Subcutaneous abdominal adipose tissue (tissue), 5 donors: ENCODE measurements at regions not wholly inside any gene's neighbourhood (a gene's known extent, or its start where the extent isn't known, plus 50 kb on each side); places are given as distances from the start of the nearest gene placed in this dataset.
"Not testable (repeated sequence)": the region's sequence is repeated elsewhere in the genome, so short reads cannot be mapped to it uniquely, and the experiment has no call there.

Experiments used
- H3K27ac ChIP-seq: one replicate; pipeline ENCODE4 v1.7.0; 2013; ENCODE audit warnings: low read depth, mild to moderate bottlenecking, inconsistent platforms, low read length, moderate library complexity
- H3K27me3 ChIP-seq, 5 donors: one replicate each; pipeline ENCODE4 v1.7.0; 2013; ENCODE audit warnings: low read length in 5 of 5, inconsistent platforms in 1 of 5; ENCODE audit not compliant: control insufficient read depth in 5 of 5, insufficient read depth in 4 of 5
- H3K36me3 ChIP-seq, 5 donors: one replicate each; pipeline ENCODE4 v1.7.0; 2013; ENCODE audit warnings: low read length in 5 of 5; ENCODE audit not compliant: control insufficient read depth in 5 of 5, insufficient read depth in 5 of 5
- H3K4me1 ChIP-seq, 5 donors: one replicate each; pipeline ENCODE4 v1.7.0; 2013; ENCODE audit warnings: low read length in 5 of 5, mild to moderate bottlenecking in 3 of 5, moderate library complexity in 1 of 5; ENCODE audit not compliant: control insufficient read depth in 5 of 5, insufficient read depth in 5 of 5
- H3K4me3 ChIP-seq, 5 donors: one replicate each; pipeline ENCODE4 v1.7.0; 2013; ENCODE audit warnings: low read length in 5 of 5, low read depth in 1 of 5
- H3K9ac ChIP-seq, 5 donors: one replicate each; pipeline ENCODE4 v1.7.0; 2013; ENCODE audit warnings: low read length in 5 of 5, mild to moderate bottlenecking in 4 of 5, moderate library complexity in 3 of 5
- H3K9me3 ChIP-seq, 5 donors: one replicate each; pipeline ENCODE4 v1.7.0; 2013; ENCODE audit warnings: low read length in 5 of 5; ENCODE audit not compliant: control insufficient read depth in 5 of 5
- donor health status: healthy.
- donor health status: healthy.
- donor health status: healthy.
- donor health status: healthy.
- donor health status: healthy.

DNA sequence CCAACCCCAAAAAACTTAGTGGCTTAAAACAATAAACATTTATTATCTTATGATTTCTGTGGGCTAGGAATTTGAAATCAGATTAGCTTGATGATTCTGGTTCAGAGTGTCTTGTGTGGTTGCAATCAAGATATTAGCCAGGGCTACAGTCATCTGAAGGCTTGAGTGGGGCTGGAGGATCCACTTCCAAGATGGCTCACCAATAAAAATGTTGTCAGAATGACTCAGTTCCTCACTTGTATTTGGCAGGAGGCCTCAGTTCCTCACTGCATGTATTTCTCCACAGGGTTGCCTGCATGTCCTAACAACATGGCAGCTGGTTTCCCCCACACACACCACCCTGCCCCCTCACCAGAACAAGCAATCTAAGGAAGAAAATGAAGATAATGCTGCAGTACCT, 98.2 kb upstream of the NIPBL start:
- no peaks in the 10 kb centered on the region for H3K4me1 ChIP-seq
- no peaks in the 10 kb centered on the region for H3K36me3 ChIP-seq
- H3K27ac ChIP-seq: no peak overlapping the region
- peaks cover 0 to 5% (median 4%) of the 10 kb centered on the region in 5 donors for H3K9me3 ChIP-seq
- H3K27me3 ChIP-seq: no peaks in the 10 kb centered on the region
- H3K4me3 ChIP-seq: no peak overlapping the region
- H3K9ac ChIP-seq: no peak overlapping the region

DNA sequence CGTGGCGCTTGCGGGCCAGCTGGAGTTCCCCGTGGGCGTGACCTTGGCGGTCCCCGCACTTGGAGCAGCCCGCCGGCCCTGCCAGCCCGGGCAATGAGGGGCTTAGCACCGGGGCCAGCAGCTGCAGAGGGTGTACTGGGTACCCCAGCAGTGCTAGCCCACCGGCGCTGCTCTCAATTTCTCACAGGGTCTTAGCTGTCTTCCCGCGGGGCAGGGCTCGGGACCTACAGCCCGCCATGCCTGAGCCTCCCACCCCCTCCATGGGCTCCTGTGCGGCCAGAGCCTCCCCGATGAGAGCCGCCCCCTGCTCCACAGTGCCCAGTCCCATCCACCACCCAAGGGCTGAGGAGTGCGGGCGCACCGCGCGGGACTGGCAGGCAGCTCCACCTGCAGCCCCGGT, 94.0 kb upstream of the NIPBL start:
- H3K4me1 ChIP-seq, H3K27me3 ChIP-seq, H3K36me3 ChIP-seq, H3K9ac ChIP-seq, H3K4me3 ChIP-seq, H3K9me3 ChIP-seq, H3K27ac ChIP-seq: not testable (repeated sequence)

DNA sequence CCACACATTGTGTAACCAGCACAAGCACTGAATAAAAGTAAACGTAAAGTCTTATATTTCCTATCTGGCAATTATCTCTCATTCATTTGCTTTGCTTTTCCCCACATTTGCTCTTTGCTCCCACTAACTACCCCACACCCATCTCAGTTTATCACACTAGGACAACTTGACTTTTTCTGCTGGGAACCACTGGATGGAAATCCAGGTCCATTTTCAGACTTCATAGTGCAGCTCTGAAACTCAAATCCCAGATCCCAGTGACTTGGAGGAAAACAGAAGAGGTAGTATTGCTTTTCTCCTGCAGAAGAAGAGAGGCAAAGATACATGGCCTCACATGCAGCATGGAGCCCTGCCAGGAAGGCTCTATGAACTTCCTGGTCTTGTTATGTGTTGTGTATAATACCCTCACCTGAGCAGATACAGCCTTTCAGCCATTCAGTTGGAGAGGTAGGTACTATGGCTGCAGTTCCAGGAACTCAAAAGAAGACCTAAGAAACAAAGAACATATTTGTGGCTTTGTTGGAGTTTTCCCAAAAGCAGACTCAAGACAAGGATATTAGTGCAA, 90.0 kb upstream of the NIPBL start:
- H3K9me3 ChIP-seq: no peaks in the 10 kb centered on the region
- H3K9ac ChIP-seq: no peak overlapping the region
- H3K4me3 ChIP-seq: no peak overlapping the region
- no peaks in the 10 kb centered on the region for H3K36me3 ChIP-seq
- no peak overlapping the region for H3K27ac ChIP-seq
- no peaks in the 10 kb centered on the region for H3K27me3 ChIP-seq
- H3K4me1 ChIP-seq: no peaks in the 10 kb centered on the region

DNA sequence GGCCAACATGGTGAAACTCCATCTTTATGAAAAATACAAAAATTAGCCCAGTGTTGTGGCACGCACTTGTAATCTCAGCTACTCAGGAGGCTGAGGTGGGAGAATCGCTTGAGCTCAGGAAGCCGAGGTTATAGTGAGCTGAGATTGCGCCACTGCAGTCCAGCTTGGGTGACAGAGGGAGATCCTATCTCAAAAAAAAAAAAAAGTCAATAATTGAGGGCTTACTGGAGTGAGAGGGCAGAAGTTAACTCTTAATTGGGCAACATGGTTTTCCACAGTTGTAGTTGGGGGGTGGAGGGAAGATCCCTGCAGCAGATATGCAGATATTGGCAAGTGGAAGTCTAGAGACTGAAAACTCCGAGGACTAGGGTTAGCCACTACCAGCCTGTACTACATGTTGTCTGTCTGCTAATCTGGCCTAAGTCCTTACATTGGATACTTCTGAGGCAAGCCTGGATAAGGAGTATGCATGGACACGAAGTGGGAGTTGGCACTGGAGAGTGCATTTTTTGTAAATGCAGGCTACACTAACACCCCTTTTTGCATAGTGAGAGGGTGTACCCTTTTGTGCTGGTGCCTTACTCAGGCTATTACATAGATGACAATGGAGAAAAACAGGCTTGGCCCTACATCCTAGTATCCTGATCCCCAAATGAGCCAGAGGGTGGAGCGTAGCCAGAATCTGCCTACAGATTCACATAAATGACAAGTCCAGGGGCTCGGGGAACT, 89.0 kb upstream of the NIPBL start:
- H3K27me3 ChIP-seq: no peaks in the 10 kb centered on the region
- no peaks in the 10 kb centered on the region for H3K9me3 ChIP-seq
- no peak overlapping the region for H3K9ac ChIP-seq
- H3K36me3 ChIP-seq: no peaks in the 10 kb centered on the region
- H3K4me1 ChIP-seq: no peaks in the 10 kb centered on the region
- H3K27ac ChIP-seq: no peak overlapping the region
- H3K4me3 ChIP-seq: no peak overlapping the region

DNA sequence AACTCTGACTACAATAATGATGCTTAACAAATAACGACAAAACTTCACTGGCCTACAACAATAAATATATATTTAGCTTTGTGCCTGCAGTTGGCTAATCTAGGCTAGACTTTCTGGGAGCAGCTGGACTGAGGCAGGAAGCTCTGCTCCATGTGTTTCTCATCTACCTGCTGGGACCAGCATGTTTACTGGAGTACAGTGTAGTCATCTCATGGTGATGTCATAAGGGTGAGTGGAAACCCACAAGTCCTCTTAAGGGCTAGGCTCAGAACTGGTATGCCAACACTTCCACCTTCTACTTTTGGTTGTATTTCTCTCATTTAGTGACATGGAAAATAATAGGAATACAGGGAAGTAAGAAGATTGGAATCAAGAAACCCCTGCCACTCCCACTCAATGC, 85.7 kb upstream of the NIPBL start:
- Histone ChIP-seq H3K4me3 (no peak overlapping the region), H3K9me3 (no peaks in the 10 kb centered on the region), H3K9ac (no peak overlapping the region), H3K36me3 (no peaks in the 10 kb centered on the region), H3K27me3 (no peaks in the 10 kb centered on the region), H3K27ac (no peak overlapping the region), H3K4me1 (no peaks in the 10 kb centered on the region)

DNA sequence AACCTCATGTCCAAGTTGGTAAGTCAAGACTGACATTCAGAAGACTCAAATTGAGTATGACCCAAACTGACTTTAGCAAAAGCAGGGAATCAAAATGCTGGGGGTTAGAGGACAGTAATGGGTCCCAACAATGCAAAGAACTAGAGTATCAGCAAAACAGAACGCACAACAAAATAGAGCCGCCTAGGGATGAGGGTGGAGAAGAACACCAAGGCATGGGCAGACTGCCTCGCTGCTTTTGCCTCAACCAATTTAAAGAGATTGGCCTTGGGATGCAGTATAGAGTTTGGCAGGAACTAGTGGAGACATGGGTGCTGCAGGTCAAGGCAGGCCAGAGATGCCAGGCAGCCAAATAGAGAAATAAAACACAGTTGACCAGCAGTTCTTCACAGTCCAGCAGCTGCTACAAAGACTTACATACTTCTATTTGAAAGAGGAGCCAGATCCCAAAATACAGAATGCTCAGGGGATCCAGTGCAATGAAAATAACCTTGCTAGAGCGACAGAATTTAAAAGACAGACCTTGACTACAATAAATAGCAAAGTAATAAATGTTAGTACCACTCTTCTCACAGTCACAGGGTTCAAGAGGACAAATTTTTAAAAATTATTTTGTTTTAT, 83.9 kb upstream of the NIPBL start:
- no peaks in the 10 kb centered on the region for H3K4me1 ChIP-seq
- no peak overlapping the region for H3K27ac ChIP-seq
- H3K27me3 ChIP-seq: no peaks in the 10 kb centered on the region
- no peak overlapping the region for H3K9ac ChIP-seq
- no peaks in the 10 kb centered on the region for H3K9me3 ChIP-seq
- no peaks in the 10 kb centered on the region for H3K36me3 ChIP-seq
- no peak overlapping the region for H3K4me3 ChIP-seq

DNA sequence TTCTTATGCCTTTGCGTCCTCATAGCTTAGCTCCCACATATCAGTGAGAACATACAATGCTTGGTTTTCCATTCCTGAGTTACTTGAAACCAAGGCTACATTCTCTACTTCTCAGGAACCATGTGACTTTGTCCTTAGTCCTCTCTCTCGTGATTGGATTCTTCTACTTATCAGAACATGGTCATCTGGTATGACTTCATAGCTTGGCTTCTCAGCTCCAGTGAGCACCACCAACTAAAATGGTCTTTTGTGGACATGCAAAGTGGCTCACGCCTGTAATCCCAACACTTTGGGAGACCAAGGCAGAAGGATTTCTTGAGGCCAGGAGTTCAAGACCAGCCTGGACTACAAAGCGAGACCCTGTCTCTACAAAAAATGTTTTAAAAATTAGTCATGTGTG, 81.2 kb upstream of the NIPBL start:
- no peaks in the 10 kb centered on the region for H3K9me3 ChIP-seq
- no peak overlapping the region for H3K27ac ChIP-seq
- no peaks in the 10 kb centered on the region for H3K36me3 ChIP-seq
- no peak overlapping the region for H3K4me3 ChIP-seq
- no peaks in the 10 kb centered on the region for H3K4me1 ChIP-seq
- no peak overlapping the region for H3K9ac ChIP-seq
- no peaks in the 10 kb centered on the region for H3K27me3 ChIP-seq

DNA sequence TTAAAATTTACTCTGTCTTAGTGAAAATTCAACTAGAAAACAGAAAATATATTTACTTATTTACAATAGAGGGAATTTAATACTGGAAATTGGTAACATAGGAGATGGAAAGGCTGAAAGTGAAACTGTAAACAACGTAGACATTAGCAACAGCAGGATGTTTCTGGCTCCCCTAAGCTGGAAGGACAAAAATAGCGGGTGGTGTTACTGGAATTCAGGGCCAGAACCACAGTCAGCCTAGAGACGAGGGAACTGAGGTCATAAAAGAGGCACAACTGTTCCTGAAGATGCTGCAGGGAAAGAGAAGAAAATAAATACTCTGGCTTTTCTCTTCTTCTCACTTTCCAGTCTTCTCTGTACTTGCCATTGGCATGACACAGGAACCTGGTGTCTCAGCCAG, 80.4 kb upstream of the NIPBL start:
- no peaks in the 10 kb centered on the region for H3K36me3 ChIP-seq
- H3K9me3 ChIP-seq: no peaks in the 10 kb centered on the region
- H3K27ac ChIP-seq: no peak overlapping the region
- no peaks in the 10 kb centered on the region for H3K27me3 ChIP-seq
- H3K4me3 ChIP-seq: no peak overlapping the region
- no peak overlapping the region for H3K9ac ChIP-seq
- H3K4me1 ChIP-seq: no peaks in the 10 kb centered on the region

DNA sequence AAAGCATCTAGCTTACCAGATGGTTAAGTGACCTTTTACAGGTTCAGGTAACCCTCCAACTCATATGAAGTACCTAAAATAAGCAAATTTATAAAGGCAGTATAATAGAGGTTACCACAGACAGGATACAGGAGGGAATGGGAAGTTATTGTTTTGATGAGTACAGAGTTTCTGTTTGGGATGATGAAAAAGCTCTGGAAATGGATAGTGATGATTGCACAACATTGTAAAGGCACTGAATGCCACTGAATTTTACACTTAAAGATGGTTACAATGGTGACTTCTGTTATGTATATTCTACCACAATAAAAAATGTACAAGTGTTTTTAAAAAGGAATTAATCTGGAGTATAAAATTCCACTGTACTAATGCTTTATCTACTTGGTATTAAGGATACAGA, 75.0 kb upstream of the NIPBL start:
- Histone ChIP-seq H3K27me3 (no peaks in the 10 kb centered on the region), H3K36me3 (no peaks in the 10 kb centered on the region), H3K4me1 (no peaks in the 10 kb centered on the region), H3K27ac (no peak overlapping the region), H3K9me3 (no peaks in the 10 kb centered on the region), H3K4me3 (no peak overlapping the region), H3K9ac (no peak overlapping the region)

DNA sequence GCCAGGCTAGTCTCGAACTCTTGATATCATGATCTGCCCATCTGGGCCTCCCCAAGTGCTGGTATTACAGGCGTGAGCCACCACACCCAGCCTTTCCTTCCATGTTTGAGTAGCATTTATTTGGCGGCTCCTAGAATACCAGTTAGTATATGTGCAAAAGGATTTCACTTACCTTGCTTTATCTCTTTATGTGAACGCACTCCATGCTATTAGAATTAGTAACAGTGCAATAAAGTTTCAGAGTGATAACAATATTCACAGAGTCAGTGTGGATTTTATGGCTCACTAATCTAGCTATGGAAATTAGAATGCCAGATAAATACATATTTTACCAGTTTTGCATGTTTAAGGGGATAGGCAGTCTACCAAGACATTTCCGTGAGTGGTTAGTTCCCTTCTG, 74.4 kb upstream of the NIPBL start:
- no peaks in the 10 kb centered on the region for H3K36me3 ChIP-seq
- no peaks in the 10 kb centered on the region for H3K4me1 ChIP-seq

More for the DNA sequence above, 74.4 kb upstream of the NIPBL start:
- H3K27ac ChIP-seq: no peak overlapping the region
- no peak overlapping the region for H3K4me3 ChIP-seq
- no peak overlapping the region for H3K9ac ChIP-seq
- H3K27me3 ChIP-seq: no peaks in the 10 kb centered on the region
- H3K9me3 ChIP-seq: no peaks in the 10 kb centered on the region
